ENCODE measurements at regions not wholly inside any gene's neighbourhood (a gene's known extent, or its start where the extent isn't known, plus 50 kb on each side); places are given as distances from the start of the nearest gene placed in this dataset.

GRCh38 chr1:105419030-105419429 lies 1637.4 kb upstream of the PRMT6 start:
- Histone ChIP-seq H3K36me3 (ENCODE audit: insufficient read depth, low read length) (no peaks in the 10 kb centered on the region), H3K4me3 (ENCODE audit: low read depth, low read length, poor library complexity, severe bottlenecking) (no peak overlapping the region), H3K27ac (ENCODE audit: low read depth, low read length, poor library complexity, severe bottlenecking) (no peak overlapping the region), H3K9me3 (ENCODE audit: low read length) (no peaks in the 10 kb centered on the region), H3K4me2 (ENCODE audit: low read length) (no peak overlapping the region), H3K4me1 (ENCODE audit: insufficient read depth, low read length, poor library complexity, severe bottlenecking) (no peaks in the 10 kb centered on the region), H4K20me1 (ENCODE audit: insufficient read depth, low read length) (no peaks in the 10 kb centered on the region), H2AFZ (ENCODE audit: low read length) (no peak overlapping the region), H3K79me2 (ENCODE audit: insufficient read depth, low read depth, low read length) (no peaks in the 10 kb centered on the region), H3K9me2 (ENCODE audit: insufficient read depth, low read length) (no peaks in the 10 kb centered on the region)
- CTCF ChIA-PET (ENCODE audit: unreplicated experiment), result no interaction called here
- DNase-seq (ENCODE audit: low spot score), result no peak
- BruUV-seq (replicated peaks), result no TSS peak
- POLR2A ChIA-PET, result no interaction called here
- intact Hi-C loops (cut with micrococcal nuclease; ENCODE audit: unreplicated experiment), result no loop called here
- TF ChIP-seq CTCF (conservative IDR thresholded peaks at IDR 0.05; ENCODE audit: low read length) (no peak), EZH2phosphoT487 (IDR thresholded peaks at IDR 0.05; ENCODE audit: borderline replicate concordance, low read depth, low read length) (no peak)

GRCh38 chr1:105427543-105427942 lies 1628.9 kb upstream of the PRMT6 start:
- Histone ChIP-seq H3K9me3 (ENCODE audit: low read length) (no peaks in the 10 kb centered on the region), H3K4me2 (ENCODE audit: low read length) (no peak overlapping the region), H4K20me1 (ENCODE audit: insufficient read depth, low read length) (no peaks in the 10 kb centered on the region), H3K36me3 (ENCODE audit: insufficient read depth, low read length) (no peaks in the 10 kb centered on the region), H2AFZ (ENCODE audit: low read length) (no peak overlapping the region), H3K27ac (ENCODE audit: low read depth, low read length, poor library complexity, severe bottlenecking) (no peak overlapping the region), H3K4me1 (ENCODE audit: insufficient read depth, low read length, poor library complexity, severe bottlenecking) (no peaks in the 10 kb centered on the region), H3K4me3 (ENCODE audit: low read depth, low read length, poor library complexity, severe bottlenecking) (no peak overlapping the region), H3K9me2 (ENCODE audit: insufficient read depth, low read length) (no peaks in the 10 kb centered on the region), H3K79me2 (ENCODE audit: insufficient read depth, low read depth, low read length) (no peaks in the 10 kb centered on the region)
- TF ChIP-seq CTCF (conservative IDR thresholded peaks at IDR 0.05; ENCODE audit: low read length) (no peak), EZH2phosphoT487 (IDR thresholded peaks at IDR 0.05; ENCODE audit: borderline replicate concordance, low read depth, low read length) (no peak)
- ChIA-PET POLR2A (no interaction called here), CTCF (ENCODE audit: unreplicated experiment) (no interaction called here)
- BruUV-seq (replicated peaks), result no TSS peak
- intact Hi-C loops (cut with micrococcal nuclease; ENCODE audit: unreplicated experiment), result no loop called here
- DNase-seq (ENCODE audit: low spot score), result no peak

GRCh38 chr1:105436589-105437259 lies 1619.8 kb upstream of the PRMT6 start:
- no peak overlapping the region for H3K27ac ChIP-seq (ENCODE audit: low read depth, low read length, poor library complexity, severe bottlenecking)
- H3K4me3 ChIP-seq (ENCODE audit: low read depth, low read length, poor library complexity, severe bottlenecking), result no peak overlapping the region
- no peaks in the 10 kb centered on the region for H3K9me3 ChIP-seq (ENCODE audit: low read length)
- H3K36me3 ChIP-seq (ENCODE audit: insufficient read depth, low read length), result no peaks in the 10 kb centered on the region
- no peak overlapping the region for H3K4me2 ChIP-seq (ENCODE audit: low read length)
- intact Hi-C loops (cut with micrococcal nuclease; ENCODE audit: unreplicated experiment), result no loop called here
- no peak overlapping the region for H2AFZ ChIP-seq (ENCODE audit: low read length)
- no peak for DNase-seq (ENCODE audit: low spot score)
- POLR2A ChIA-PET, result no interaction called here
- CTCF ChIA-PET (ENCODE audit: unreplicated experiment), result no interaction called here
- no peaks in the 10 kb centered on the region for H3K4me1 ChIP-seq (ENCODE audit: insufficient read depth, low read length, poor library complexity, severe bottlenecking)
- H4K20me1 ChIP-seq (ENCODE audit: insufficient read depth, low read length), result no peaks in the 10 kb centered on the region
- no peaks in the 10 kb centered on the region for H3K79me2 ChIP-seq (ENCODE audit: insufficient read depth, low read depth, low read length)
- BruUV-seq (replicated peaks), result no TSS peak
- H3K9me2 ChIP-seq (ENCODE audit: insufficient read depth, low read length), result no peaks in the 10 kb centered on the region
- TF ChIP-seq EZH2phosphoT487 (IDR thresholded peaks at IDR 0.05; ENCODE audit: borderline replicate concordance, low read depth, low read length) (no peak), CTCF (conservative IDR thresholded peaks at IDR 0.05; ENCODE audit: low read length) (no peak)

Data from OCI-LY7 (cell line).